ENCODE measurements at regions not wholly inside any gene's neighbourhood (a gene's known extent, or its start where the extent isn't known, plus 50 kb on each side); places are given as distances from the start of the nearest gene placed in this dataset.

DNA sequence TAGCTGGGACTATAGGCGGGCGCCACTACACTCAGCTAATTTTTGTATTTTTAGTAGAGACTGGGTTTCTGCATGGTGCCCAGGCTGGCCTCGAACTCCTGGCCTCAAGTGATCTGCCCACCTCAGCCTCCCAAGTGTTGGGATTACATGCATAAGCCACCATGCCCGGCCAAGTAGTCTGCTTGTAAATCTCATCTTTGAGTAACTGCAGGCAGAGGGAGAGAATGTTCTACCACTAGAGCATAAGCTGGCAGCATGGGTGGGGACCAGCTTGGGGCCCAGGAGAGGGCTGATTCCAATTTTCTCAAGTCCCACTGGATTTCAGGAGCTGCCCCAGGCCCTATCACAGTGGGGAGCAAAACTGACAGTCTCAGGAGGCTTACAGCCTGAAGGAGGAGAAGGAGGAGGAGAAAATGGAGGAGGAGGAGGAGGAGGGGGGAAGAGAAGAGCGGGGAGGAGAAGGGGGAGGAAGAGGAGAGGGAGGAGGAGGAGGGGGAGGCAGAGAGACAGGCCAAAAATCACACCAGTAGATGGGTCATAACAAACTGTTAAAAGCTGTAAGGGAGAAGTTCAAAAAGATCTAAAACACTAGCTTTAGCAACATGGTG, 229.1 kb upstream of the IGF1R start:
- DNase-seq (ENCODE audit: low read depth, low spot score), result no peak

GRCh38 chr15:98420837-98421236, 227.5 kb upstream of the IGF1R start:
- no peak for DNase-seq (ENCODE audit: low read depth, low spot score)

GRCh38 chr15:98421419-98422129, 226.8 kb upstream of the IGF1R start:
- DNase-seq (ENCODE audit: low read depth, low spot score), result peak; percentile 37

- DNase-seq (ENCODE audit: low read depth, low spot score), result no peak
Observed at GRCh38 chr15:98422130-98422478, 226.2 kb upstream of the IGF1R start.

- DNase-seq (ENCODE audit: low read depth, low spot score), result no peak
Observed at GRCh38 chr15:98425173-98425572, 223.2 kb upstream of the IGF1R start.

GRCh38 chr15:98427321-98427720, 221.0 kb upstream of the IGF1R start:
- no peak for DNase-seq (ENCODE audit: low read depth, low spot score)

- DNase-seq (ENCODE audit: low read depth, low spot score), result peak; percentile 22
Observed at GRCh38 chr15:98428253-98428989, 219.9 kb upstream of the IGF1R start.

- no peak for DNase-seq (ENCODE audit: low read depth, low spot score)
Observed at GRCh38 chr15:98431171-98431570, 217.2 kb upstream of the IGF1R start.

DNA sequence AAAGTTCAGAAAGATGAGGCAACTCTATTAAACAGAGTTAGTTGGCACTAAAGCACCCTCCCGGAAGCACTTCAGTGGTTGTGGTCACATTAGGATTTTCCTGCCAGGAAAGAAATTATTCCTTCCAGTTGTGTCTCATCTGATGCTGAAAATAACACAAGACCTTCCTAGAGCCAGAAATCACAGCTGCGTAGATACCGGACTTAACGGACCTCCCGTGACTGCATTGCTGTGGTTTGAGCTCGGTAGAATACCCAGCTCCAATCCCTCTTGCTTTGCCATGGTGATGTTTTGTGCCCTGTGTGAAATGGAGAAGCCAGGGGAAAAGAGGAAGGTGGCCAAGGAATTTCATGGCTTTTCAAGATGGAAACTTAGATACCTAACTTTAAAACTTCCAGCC, 215.0 kb upstream of the IGF1R start:
- DNase-seq (ENCODE audit: low read depth, low spot score), result no peak

DNA sequence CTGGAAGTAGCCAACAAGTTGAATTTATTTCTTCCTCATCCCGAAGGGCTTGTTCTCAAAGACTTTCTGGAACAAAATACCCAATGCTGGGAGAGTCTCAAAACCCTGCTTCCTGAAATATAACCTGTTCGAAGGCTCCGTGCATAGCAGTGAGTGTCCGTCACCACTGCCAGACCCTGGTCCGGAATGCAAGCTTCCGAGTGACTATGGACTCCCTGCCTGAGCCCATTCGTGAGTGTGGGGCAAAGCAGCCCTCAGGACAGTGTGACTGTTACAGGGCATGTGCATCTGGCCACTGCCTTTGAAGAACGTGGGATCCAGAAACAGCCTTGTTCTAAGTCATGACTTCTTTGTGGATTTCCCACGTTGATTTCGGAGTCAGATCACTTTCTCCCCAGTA, 214.5 kb upstream of the IGF1R start:
- DNase-seq (ENCODE audit: low read depth, low spot score), result no peak

GRCh38 chr15:98437752-98438151, 210.6 kb upstream of the IGF1R start:
- DNase-seq (ENCODE audit: low read depth, low spot score), result no peak

DNA sequence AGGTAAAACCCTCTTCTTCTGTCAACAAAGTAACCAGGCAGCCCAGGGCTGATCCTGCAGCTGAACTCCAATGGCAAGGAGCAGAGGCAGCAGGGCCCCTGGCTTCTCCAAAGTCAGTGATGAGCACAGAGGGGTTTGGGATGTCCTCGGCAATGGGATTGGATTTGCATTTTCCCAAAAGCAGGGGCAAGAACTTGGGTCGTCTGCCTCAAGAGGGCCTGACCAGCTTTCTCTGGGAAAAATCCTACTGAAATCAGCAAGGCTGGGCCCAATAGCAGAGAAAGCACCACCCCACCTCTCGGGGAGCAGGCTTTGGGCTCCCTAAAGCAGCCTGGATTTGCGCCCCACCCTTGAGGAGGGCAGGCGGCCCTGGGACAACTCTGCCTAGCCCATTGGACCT, 210.0 kb upstream of the IGF1R start:
- no peak for DNase-seq (ENCODE audit: low read depth, low spot score)

GRCh38 chr15:98438907-98439306, 209.4 kb upstream of the IGF1R start:
- no peak for DNase-seq (ENCODE audit: low read depth, low spot score)

DNA sequence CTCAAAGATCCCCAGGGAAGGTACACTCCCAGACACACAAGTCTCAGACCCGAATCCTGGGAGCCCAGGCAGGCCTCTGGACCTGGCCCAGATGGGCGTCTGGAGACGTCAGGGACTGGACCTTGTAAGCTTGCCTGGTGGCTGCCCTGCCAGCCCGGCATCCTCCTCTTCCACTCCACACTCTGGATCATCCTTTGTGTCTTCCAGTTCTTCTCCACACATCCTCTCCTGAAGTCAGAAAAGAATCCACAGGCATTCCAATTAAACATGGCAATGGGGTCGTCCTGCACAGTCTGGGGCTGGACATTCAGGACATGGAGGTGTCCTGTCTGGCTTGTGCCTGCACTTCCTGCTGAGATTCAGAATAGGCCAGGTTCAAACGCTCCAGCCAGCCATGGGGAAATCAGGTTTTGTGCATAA, 208.8 kb upstream of the IGF1R start:
- no peak for DNase-seq (ENCODE audit: low read depth, low spot score)

DNA sequence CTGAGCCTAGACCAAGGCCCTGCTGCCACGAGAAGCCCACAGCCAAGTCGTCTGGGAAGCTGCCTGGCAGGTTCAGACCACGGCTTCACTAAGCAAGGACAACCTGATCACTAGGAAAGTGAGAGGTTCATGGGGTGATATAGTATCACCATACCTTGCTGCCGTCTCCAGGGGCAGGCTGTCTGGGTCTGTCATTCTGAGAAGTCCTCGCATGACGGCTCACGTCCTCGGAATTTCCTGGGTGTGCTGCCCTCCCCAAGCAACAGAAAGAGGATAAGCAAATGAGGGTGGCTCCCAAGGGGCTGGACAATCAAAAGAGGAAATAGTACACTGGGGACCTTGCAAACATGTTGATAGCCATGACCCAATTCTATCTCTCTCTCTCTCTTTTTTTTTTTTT, 207.4 kb upstream of the IGF1R start:
- no peak for DNase-seq (ENCODE audit: low read depth, low spot score)

DNA sequence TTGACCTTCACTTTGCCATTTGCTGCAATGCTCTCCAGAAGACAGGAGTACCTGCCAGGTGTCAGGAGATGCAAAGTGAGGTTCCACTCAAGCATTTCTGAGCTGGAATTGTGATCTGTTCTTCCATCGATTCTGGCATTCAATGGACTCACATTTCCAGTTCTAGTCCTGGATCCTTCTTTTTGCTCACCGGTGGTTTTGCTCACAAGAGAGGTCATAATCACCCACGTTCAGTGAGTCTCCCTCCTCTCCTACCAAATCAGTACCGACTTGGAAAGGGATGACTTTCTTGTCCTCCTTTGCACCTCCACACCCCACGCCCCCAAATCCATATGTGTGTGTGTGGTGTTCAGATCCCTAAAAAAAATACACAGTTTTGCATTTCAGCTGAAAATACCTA, 206.7 kb upstream of the IGF1R start:
- no peak for DNase-seq (ENCODE audit: low read depth, low spot score)

DNA sequence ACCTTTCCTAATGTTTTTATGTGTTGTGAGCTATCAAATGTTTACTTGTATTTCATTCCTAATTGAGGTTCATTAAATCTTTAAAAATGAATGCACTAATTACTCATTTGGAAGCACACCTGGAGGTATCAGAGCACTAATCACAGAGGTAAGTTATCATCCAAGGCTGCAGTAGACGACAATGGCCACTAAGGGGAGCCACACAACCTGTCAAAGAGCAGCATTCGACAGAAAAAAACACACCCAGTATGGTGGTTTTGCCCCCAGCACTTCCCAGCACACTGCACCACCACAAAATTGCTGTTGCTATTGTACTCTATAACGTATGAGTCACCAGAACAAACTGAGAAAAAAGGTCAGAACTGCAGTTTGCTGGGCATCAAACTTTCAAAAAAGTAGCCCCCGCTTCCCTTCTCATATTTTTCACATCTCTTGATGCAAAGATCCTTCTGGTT, 205.9 kb upstream of the IGF1R start:
- no peak for DNase-seq (ENCODE audit: low read depth, low spot score)

- no peak for DNase-seq (ENCODE audit: low read depth, low spot score)
Observed at GRCh38 chr15:98442901-98443300, 205.4 kb upstream of the IGF1R start.

- no peak for DNase-seq (ENCODE audit: low read depth, low spot score)
Observed at GRCh38 chr15:98443526-98443925, 204.8 kb upstream of the IGF1R start.

DNA sequence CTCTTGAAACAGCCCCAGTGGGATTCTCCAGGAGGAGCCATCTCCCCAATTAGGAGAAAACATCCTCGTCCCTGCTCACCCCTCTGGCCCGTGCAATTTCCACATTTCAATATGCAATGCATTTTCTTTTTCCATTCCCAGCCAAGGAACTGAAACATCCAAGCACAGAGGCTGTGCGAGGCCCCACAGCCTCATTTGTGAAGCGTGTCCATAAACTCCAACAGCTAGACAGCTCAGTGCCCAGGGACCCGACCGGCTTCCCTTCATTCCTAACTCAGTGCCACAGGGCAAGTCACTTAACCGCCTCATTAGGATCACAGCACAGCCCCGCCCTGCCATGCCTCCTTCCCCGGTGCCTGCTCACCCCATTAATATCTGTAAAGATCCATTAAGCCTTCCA, 204.2 kb upstream of the IGF1R start:
- DNase-seq (ENCODE audit: low read depth, low spot score), result no peak

GRCh38 chr15:98445315-98445714, 203.0 kb upstream of the IGF1R start:
- no peak for DNase-seq (ENCODE audit: low read depth, low spot score)

GRCh38 chr15:98446083-98446482, 202.3 kb upstream of the IGF1R start:
- no peak for DNase-seq (ENCODE audit: low read depth, low spot score)

GRCh38 chr15:98447069-98447468, 201.3 kb upstream of the IGF1R start:
- DNase-seq (ENCODE audit: low read depth, low spot score), result no peak

Data from activated CD4-positive, CD25-positive, alpha-beta regulatory T cell treated with anti-CD3 and anti-CD28 coated beads, Interleukin-2, amount 50 U/mL, for 16 hours (primary cell).